Gastrocnemius medialis (tissue), 4 donors: ENCODE measurements at regions not wholly inside any gene's neighbourhood (a gene's known extent, or its start where the extent isn't known, plus 50 kb on each side); places are given as distances from the start of the nearest gene placed in this dataset.

ENCODE experiments used
- ATAC-seq, 2 donors: fragments of 150-250 bp; one replicate each; pipeline ENCODE4 v1.9.1; 2016
- DNase-seq, 2 donors: peaks; one replicate each; pipeline ENCODE4 v3.0.0-alpha.2; 2019
- H3K27ac ChIP-seq, 4 donors: fragments of 200-600 bp; sonication (generic); 1 replicate in 1 of 4; 2 replicates in 3 of 4; pipeline ENCODE4 v1.5.1; 2016 to 2018; ENCODE audit warnings: mild to moderate bottlenecking in 2 of 4, moderate library complexity in 1 of 4
- H3K27me3 ChIP-seq, 3 donors: fragments of 200-600 bp; sonication (generic) in 2 of 3; 1 replicate in 1 of 3; 2 replicates in 2 of 3; pipeline versions ENCODE4 v1.5.1 to v1.6.0; 2016 to 2019; ENCODE audit warnings: mild to moderate bottlenecking in 1 of 3, moderate library complexity in 1 of 3
- H3K36me3 ChIP-seq, 2 donors: fragments of 200-600 bp; sonication (generic) in 1 of 2; one replicate each; pipeline ENCODE4 v1.5.1; 2017 to 2018
- H3K4me1 ChIP-seq, 2 donors: fragments of 200-600 bp; sonication (generic) in 1 of 2; one replicate each; pipeline ENCODE4 v1.5.1; 2016 to 2017; ENCODE audit warnings: mild to moderate bottlenecking in 2 of 2
- H3K4me3 ChIP-seq, 4 donors: fragments of 200-600 bp; sonication (generic) in 3 of 4; 1 replicate in 1 of 4; 2 replicates in 3 of 4; pipeline ENCODE4 v1.5.1; 2016 to 2019; ENCODE audit warnings: mild to moderate bottlenecking in 2 of 4
- H3K9me3 ChIP-seq, 3 donors: fragments of 200-600 bp; sonication (generic) in 2 of 3; 1 replicate in 1 of 3; 2 replicates in 2 of 3; pipeline ENCODE4 v1.5.1; 2016 to 2019
- POLR2A ChIP-seq, 2 donors: fragments of 450-650 bp; IDR thresholded peaks; one replicate each; pipeline ENCODE4 v1.6.1; 2017; ENCODE audit warnings: antibody characterized with exemption in 2 of 2, mild to moderate bottlenecking in 2 of 2, moderate library complexity in 2 of 2
- in situ Hi-C, 4 donors: fragments of 200-750 bp; cut with MboI; loops; one replicate each; pipeline versions ENCODE4 v1.15.0 to v1.8.0; 2017; ENCODE audit warnings: low sequenced_read_pairs in 4 of 4
- intact Hi-C: fragments of 100-400 bp; cut with DNase I; formaldehyde crosslinking; loops from one replicate; pipeline ENCODE4 v1.15.1; 2023; ENCODE audit warnings: low total_unique reads
- TF ChIP-seq, protein P1 (sequence below), 5 experiments: fragments of 450-650 bp in 3 of 5; fragments of 200-600 bp in 2 of 5; sonication (generic) in 2 of 5; IDR thresholded peaks in 4 of 5; conservative IDR thresholded peaks in 1 of 5; 1 replicate in 4 of 5; 2 replicates in 1 of 5; pipeline ENCODE4 v1.5.1; 2016 to 2019; ENCODE audit warnings: antibody characterized with exemption in 5 of 5, mild to moderate bottlenecking in 3 of 5, moderate library complexity in 3 of 5

DNA sequence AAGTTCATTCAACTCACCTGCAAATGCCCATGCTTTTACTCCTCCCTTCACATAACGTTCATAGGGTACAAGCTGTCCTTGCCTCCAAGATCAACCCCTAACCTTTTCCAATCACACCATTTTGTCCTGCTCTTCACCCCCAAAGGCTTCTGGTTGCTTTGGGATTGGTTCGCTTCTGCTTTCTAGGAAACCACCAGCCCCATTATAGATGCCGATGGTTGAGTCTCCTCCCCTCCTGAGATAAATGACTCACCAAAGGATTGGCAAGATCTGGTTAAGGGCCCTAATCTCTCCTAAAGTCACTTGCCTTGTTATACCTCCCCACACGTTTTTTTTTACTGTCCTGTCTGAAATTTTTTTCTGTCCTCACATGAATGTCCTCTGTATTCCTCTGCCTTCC lies 311.4 kb downstream of the HACE1 start:
- Histone ChIP-seq H3K4me1 (no peaks in the 10 kb centered on the region), H3K9me3 (no peaks in the 10 kb centered on the region), H3K4me3 (no peak overlapping the region), H3K36me3 (no peaks in the 10 kb centered on the region), H3K27me3 (no peaks in the 10 kb centered on the region), H3K27ac (no peak overlapping the region)
- ATAC-seq = no peak
- no peak for DNase-seq
- in situ Hi-C loops = no loop called here
- intact Hi-C loops = no loop called here
- no peak for TF ChIP-seq POLR2A (IDR thresholded peaks at IDR 0.05)
- TF ChIP-seq, protein P1, sequence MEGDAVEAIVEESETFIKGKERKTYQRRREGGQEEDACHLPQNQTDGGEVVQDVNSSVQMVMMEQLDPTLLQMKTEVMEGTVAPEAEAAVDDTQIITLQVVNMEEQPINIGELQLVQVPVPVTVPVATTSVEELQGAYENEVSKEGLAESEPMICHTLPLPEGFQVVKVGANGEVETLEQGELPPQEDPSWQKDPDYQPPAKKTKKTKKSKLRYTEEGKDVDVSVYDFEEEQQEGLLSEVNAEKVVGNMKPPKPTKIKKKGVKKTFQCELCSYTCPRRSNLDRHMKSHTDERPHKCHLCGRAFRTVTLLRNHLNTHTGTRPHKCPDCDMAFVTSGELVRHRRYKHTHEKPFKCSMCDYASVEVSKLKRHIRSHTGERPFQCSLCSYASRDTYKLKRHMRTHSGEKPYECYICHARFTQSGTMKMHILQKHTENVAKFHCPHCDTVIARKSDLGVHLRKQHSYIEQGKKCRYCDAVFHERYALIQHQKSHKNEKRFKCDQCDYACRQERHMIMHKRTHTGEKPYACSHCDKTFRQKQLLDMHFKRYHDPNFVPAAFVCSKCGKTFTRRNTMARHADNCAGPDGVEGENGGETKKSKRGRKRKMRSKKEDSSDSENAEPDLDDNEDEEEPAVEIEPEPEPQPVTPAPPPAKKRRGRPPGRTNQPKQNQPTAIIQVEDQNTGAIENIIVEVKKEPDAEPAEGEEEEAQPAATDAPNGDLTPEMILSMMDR (IDR thresholded peaks at IDR 0.05 in 4 of 5, conservative IDR thresholded peaks at IDR 0.05 in 1 of 5) = no peak

DNA sequence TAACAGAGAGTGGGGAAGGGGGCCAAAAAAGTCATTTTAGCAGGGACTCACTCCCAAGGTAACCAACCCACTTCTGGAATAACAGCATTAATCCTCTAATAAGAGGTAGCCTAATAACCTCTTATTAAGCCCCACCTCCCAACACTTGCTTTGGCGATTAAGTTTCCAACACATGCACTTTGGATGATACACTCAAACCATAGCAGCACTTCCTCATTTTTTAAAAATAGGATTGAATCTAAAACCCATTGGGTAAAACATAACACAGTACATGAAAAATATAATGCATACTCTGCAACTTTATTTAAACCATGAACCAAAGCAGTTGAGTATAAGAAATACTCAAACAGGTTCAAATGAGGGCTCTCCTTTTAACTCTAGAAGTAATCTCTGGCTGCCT lies 318.3 kb downstream of the HACE1 start:
- H3K27ac ChIP-seq = no peak overlapping the region
- ATAC-seq (no peak), DNase-seq (no peak)
- intact Hi-C loops = no loop called here
- no peaks in the 10 kb centered on the region for H3K4me1 ChIP-seq
- no peaks in the 10 kb centered on the region for H3K9me3 ChIP-seq
- no peak for TF ChIP-seq POLR2A (IDR thresholded peaks at IDR 0.05)
- TF ChIP-seq, protein P1 (IDR thresholded peaks at IDR 0.05 in 4 of 5, conservative IDR thresholded peaks at IDR 0.05 in 1 of 5) = no peak
- no peak overlapping the region for H3K4me3 ChIP-seq
- no peaks in the 10 kb centered on the region for H3K36me3 ChIP-seq
- in situ Hi-C loops = no loop called here
- H3K27me3 ChIP-seq = no peaks in the 10 kb centered on the region

DNA sequence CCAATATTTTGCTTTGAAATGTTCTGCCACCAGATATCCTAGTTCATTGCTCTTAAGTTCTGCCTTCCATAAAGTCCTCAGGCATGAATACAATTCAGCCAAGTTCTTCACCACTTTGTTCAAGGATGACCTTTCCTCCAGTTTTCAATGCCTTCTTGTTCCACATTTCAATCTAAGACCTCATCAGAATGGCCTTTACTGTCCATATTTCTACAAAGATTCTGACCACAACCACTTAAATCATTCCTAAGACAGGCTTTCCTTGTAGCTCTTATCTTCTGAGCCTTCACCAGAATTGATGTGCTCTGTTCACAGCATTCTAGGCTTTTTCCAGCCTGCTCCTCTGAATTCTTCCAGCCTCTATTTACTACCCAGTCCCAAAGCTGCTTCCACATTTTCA lies 319.0 kb downstream of the HACE1 start:
- ATAC-seq = no peak
- in situ Hi-C loops (no loop called here), intact Hi-C loops (no loop called here)
- TF ChIP-seq, protein P1 (IDR thresholded peaks at IDR 0.05 in 4 of 5, conservative IDR thresholded peaks at IDR 0.05 in 1 of 5) = no peak
- no peak for TF ChIP-seq POLR2A (IDR thresholded peaks at IDR 0.05)
- no peaks in the 10 kb centered on the region for H3K9me3 ChIP-seq
- H3K36me3 ChIP-seq = no peaks in the 10 kb centered on the region
- no peaks in the 10 kb centered on the region for H3K27me3 ChIP-seq
- H3K27ac ChIP-seq = no peak overlapping the region
- H3K4me1 ChIP-seq = no peaks in the 10 kb centered on the region
- no peak overlapping the region for H3K4me3 ChIP-seq
- DNase-seq = no peak

DNA sequence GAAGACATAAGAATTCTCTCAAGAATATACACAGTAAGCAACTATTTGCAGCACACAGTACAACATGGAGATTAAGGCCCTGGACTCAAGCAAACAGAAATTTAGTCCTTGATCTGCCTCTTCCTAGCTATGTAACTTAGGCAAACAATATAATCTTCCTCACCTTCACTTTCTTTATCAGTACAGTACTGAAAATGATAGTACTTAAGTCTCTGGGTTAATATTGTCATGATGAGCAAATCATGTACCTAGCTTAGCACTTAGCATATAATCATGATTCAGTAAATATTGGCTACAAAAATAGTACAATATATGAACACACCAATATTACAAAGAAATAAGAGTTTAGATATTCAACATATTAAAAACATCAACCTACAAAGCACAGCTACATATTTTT lies 320.5 kb downstream of the HACE1 start:
- Histone ChIP-seq H3K27me3 (no peaks in the 10 kb centered on the region), H3K27ac (no peak overlapping the region), H3K9me3 (no peaks in the 10 kb centered on the region), H3K4me1 (no peaks in the 10 kb centered on the region), H3K36me3 (no peaks in the 10 kb centered on the region), H3K4me3 (no peak overlapping the region)
- in situ Hi-C loops = no loop called here
- TF ChIP-seq, protein P1 (IDR thresholded peaks at IDR 0.05 in 4 of 5, conservative IDR thresholded peaks at IDR 0.05 in 1 of 5) = no peak
- no peak for TF ChIP-seq POLR2A (IDR thresholded peaks at IDR 0.05)
- no peak for ATAC-seq
- DNase-seq = no peak
- intact Hi-C loops = no loop called here

DNA sequence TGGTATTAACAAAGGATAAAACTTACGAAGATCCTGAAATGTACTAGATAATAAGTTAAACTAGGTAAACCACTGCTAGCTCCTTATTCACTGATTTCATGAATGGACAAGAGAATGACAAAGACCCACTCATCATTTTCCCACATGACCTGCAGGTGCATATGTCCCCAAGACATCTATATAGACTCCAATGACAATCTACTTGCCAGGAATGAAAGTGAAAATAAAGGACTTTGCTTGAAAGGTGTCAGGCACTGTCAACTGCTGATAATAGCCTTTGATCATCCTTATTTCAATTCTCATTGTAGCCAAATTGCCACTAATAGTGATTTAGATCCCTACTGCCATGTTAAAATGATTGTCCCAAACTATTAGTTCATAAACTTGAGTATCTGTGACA lies 321.8 kb downstream of the HACE1 start:
- DNase-seq = no peak
- in situ Hi-C loops (no loop called here), intact Hi-C loops (no loop called here)
- no peaks in the 10 kb centered on the region for H3K36me3 ChIP-seq
- no peaks in the 10 kb centered on the region for H3K9me3 ChIP-seq
- H3K27ac ChIP-seq = no peak overlapping the region
- TF ChIP-seq POLR2A (IDR thresholded peaks at IDR 0.05) = no peak
- TF ChIP-seq, protein P1 (IDR thresholded peaks at IDR 0.05 in 4 of 5, conservative IDR thresholded peaks at IDR 0.05 in 1 of 5) = no peak
- H3K27me3 ChIP-seq = no peaks in the 10 kb centered on the region
- no peaks in the 10 kb centered on the region for H3K4me1 ChIP-seq
- H3K4me3 ChIP-seq = no peak overlapping the region
- no peak for ATAC-seq
